ENCODE measurements at regions not wholly inside any gene's neighbourhood (a gene's known extent, or its start where the extent isn't known, plus 50 kb on each side); places are given as distances from the start of the nearest gene placed in this dataset.

DNA sequence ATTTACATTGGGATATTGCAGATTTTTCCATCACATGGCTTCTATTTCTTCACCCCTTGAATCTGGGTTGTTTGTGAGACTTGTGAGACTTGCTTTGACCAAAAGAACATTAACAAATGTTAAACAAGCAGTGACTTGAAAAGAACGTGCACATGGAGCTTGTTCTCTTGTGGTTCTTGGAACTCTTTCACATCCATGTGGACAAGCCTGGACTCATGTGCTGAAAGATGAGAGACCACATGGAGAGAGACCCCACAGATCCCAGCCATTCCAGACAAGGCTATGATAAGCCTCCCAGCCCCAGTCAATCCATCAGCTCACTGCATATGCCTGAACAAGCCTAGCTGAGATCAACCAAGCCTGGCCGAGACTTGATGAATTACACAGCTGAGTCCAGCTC is 1365.7 kb upstream of the GJE1 start:
- H3K9me3 ChIP-seq (ENCODE audit: low read depth, low read length): peaks cover 2% of the 10 kb centered on the region
- no peak overlapping the region for H3K4me2 ChIP-seq (ENCODE audit: insufficient read depth, low read length)
- no peaks in the 10 kb centered on the region for H3K79me2 ChIP-seq (ENCODE audit: insufficient read depth, low read length)
- DNase-seq (ENCODE audit: insufficient read length, low spot score, missing footprints): no peak
- H3K27me3 ChIP-seq (ENCODE audit: insufficient read depth, low read length): no peaks in the 10 kb centered on the region
- no peak overlapping the region for H3K27ac ChIP-seq (ENCODE audit: low read depth, low read length)
- TF ChIP-seq, protein P1, sequence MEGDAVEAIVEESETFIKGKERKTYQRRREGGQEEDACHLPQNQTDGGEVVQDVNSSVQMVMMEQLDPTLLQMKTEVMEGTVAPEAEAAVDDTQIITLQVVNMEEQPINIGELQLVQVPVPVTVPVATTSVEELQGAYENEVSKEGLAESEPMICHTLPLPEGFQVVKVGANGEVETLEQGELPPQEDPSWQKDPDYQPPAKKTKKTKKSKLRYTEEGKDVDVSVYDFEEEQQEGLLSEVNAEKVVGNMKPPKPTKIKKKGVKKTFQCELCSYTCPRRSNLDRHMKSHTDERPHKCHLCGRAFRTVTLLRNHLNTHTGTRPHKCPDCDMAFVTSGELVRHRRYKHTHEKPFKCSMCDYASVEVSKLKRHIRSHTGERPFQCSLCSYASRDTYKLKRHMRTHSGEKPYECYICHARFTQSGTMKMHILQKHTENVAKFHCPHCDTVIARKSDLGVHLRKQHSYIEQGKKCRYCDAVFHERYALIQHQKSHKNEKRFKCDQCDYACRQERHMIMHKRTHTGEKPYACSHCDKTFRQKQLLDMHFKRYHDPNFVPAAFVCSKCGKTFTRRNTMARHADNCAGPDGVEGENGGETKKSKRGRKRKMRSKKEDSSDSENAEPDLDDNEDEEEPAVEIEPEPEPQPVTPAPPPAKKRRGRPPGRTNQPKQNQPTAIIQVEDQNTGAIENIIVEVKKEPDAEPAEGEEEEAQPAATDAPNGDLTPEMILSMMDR (IDR thresholded peaks at IDR 0.05; ENCODE audit: extremely low read depth, low read depth, low read length): no peak
- peak overlapping the region; percentile 32 for H2AFZ ChIP-seq (ENCODE audit: low read length)
- no peaks in the 10 kb centered on the region for H3K4me1 ChIP-seq (ENCODE audit: insufficient read depth, low read length)
- H3K36me3 ChIP-seq (ENCODE audit: insufficient read depth, low read length): no peaks in the 10 kb centered on the region
- no peak overlapping the region for H3K4me3 ChIP-seq (ENCODE audit: insufficient read depth, low read length)
- no peaks in the 10 kb centered on the region for H4K20me1 ChIP-seq (ENCODE audit: insufficient read depth, low read length)

DNA sequence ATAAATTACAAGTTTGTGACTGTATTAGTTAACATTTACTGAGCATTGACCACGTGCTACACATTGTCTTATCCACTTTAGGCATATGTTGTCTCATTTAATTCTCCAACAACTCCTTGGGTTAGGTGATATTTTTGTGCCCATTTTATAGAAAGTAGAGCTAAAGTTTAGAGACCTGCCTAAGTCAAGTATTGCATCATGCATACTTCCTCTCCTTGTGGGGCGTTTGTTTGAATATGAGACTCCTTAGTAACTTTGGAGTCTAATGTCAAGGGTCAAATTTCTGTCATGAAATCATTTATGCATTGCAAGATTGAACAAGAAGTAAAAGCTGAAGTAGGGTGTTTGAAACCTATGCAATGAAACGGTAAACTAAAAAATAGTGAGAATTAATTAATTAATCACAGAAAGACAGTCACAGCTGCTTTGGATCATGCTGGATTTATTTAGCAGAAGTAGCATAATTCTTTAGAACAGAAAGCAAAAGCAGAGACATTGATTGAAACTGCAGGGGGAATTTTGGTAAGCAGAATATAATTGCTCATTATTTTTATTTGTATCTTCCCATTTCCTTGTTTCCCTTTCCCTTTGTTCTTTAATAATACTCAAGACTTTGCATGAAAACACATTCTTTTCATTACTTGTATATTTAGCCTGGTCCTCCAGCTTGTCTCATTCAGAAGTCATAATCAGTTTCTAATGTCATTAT is 1374.4 kb upstream of the GJE1 start:
- H3K4me3 ChIP-seq (ENCODE audit: insufficient read depth, low read length): no peak overlapping the region
- TF ChIP-seq, protein P1 (IDR thresholded peaks at IDR 0.05; ENCODE audit: extremely low read depth, low read depth, low read length): no peak
- no peak overlapping the region for H3K4me2 ChIP-seq (ENCODE audit: insufficient read depth, low read length)
- no peaks in the 10 kb centered on the region for H3K27me3 ChIP-seq (ENCODE audit: insufficient read depth, low read length)
- H4K20me1 ChIP-seq (ENCODE audit: insufficient read depth, low read length): no peaks in the 10 kb centered on the region
- DNase-seq (ENCODE audit: insufficient read length, low spot score, missing footprints): no peak
- no peaks in the 10 kb centered on the region for H3K9me3 ChIP-seq (ENCODE audit: low read depth, low read length)
- no peaks in the 10 kb centered on the region for H3K79me2 ChIP-seq (ENCODE audit: insufficient read depth, low read length)
- no peak overlapping the region for H3K27ac ChIP-seq (ENCODE audit: low read depth, low read length)
- no peaks in the 10 kb centered on the region for H3K4me1 ChIP-seq (ENCODE audit: insufficient read depth, low read length)
- no peak overlapping the region for H2AFZ ChIP-seq (ENCODE audit: low read length)
- H3K36me3 ChIP-seq (ENCODE audit: insufficient read depth, low read length): no peaks in the 10 kb centered on the region

DNA sequence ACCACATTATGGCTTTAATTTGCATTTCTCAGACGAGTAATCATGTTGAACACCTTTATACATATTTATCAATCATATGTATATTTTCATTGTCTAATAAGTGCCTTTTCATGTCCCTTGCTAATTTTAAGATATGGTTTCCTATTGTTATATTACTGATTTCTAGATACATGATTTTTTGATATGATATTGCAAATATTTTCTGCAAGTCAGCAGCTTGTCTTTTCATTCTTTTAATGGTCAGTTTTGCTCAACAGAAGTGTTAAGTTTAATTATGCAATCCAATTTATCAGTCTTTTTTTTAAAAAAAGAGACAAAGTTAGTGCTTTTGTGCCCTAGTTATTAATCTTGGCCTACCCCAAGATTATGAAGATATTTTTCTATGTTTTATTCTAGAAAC is 1377.8 kb upstream of the CITED2 start:
- TF ChIP-seq, protein P1 (IDR thresholded peaks at IDR 0.05; ENCODE audit: extremely low read depth, low read depth, low read length): no peak

DNA sequence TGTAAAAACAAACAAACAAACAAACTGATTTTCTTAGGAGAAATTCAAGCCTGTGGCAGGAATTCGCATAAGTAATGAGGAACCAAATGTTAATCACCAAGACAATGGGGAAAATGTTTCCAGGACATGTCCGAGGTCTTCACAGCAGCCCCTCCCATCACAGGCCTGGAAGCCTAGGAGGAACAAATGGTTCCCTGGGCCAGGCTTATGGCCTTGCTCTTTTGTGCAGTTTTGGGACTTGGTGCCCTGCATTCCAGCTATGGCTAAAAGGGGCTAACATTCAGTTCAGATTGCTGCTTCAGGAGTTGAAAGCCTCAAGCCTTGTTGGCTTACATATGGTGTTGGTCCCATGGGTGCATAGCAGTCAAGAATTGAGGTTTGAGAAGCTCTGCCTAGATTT is 1372.7 kb upstream of the CITED2 start:
- TF ChIP-seq, protein P1 (IDR thresholded peaks at IDR 0.05; ENCODE audit: extremely low read depth, low read depth, low read length): no peak
- Histone ChIP-seq H3K4me1 (ENCODE audit: insufficient read depth, low read length) (no peaks in the 10 kb centered on the region), H3K4me2 (ENCODE audit: insufficient read depth, low read length) (no peak overlapping the region), H4K20me1 (ENCODE audit: insufficient read depth, low read length) (no peaks in the 10 kb centered on the region), H3K79me2 (ENCODE audit: insufficient read depth, low read length) (no peaks in the 10 kb centered on the region), H3K27me3 (ENCODE audit: insufficient read depth, low read length) (no peaks in the 10 kb centered on the region), H3K4me3 (ENCODE audit: insufficient read depth, low read length) (no peak overlapping the region), H3K9me3 (ENCODE audit: low read depth, low read length) (peaks cover 2% of the 10 kb centered on the region), H3K27ac (ENCODE audit: low read depth, low read length) (no peak overlapping the region), H2AFZ (ENCODE audit: low read length) (no peak overlapping the region), H3K36me3 (ENCODE audit: insufficient read depth, low read length) (no peaks in the 10 kb centered on the region)
- DNase-seq (ENCODE audit: insufficient read length, low spot score, missing footprints): no peak

More for the DNA sequence above, 1377.8 kb upstream of the CITED2 start:
- H3K79me2 ChIP-seq (ENCODE audit: insufficient read depth, low read length): no peaks in the 10 kb centered on the region
- DNase-seq (ENCODE audit: insufficient read length, low spot score, missing footprints): no peak
- H3K27ac ChIP-seq (ENCODE audit: low read depth, low read length): no peak overlapping the region
- H3K36me3 ChIP-seq (ENCODE audit: insufficient read depth, low read length): no peaks in the 10 kb centered on the region
- no peak overlapping the region for H3K4me2 ChIP-seq (ENCODE audit: insufficient read depth, low read length)
- H3K4me1 ChIP-seq (ENCODE audit: insufficient read depth, low read length): no peaks in the 10 kb centered on the region
- no peaks in the 10 kb centered on the region for H3K27me3 ChIP-seq (ENCODE audit: insufficient read depth, low read length)
- H3K9me3 ChIP-seq (ENCODE audit: low read depth, low read length): peaks cover 2% of the 10 kb centered on the region
- no peaks in the 10 kb centered on the region for H4K20me1 ChIP-seq (ENCODE audit: insufficient read depth, low read length)
- no peak overlapping the region for H3K4me3 ChIP-seq (ENCODE audit: insufficient read depth, low read length)
- H2AFZ ChIP-seq (ENCODE audit: low read length): no peak overlapping the region
